ENCODE measurements at regions not wholly inside any gene's neighbourhood (a gene's known extent, or its start where the extent isn't known, plus 50 kb on each side); places are given as distances from the start of the nearest gene placed in this dataset.

GRCh38 chr11:134528453-134528852 is 116.4 kb upstream of the B3GAT1 start (continued):
- TF ChIP-seq EZH2 (IDR thresholded peaks at IDR 0.05) (no peak), ELF1 (IDR thresholded peaks at IDR 0.05; ENCODE audit: borderline replicate concordance, low read depth) (no peak), ZFX (IDR thresholded peaks at IDR 0.05) (no peak), FOSL1 (IDR thresholded peaks at IDR 0.05; ENCODE audit: low read depth) (no peak), CBX3 (IDR thresholded peaks at IDR 0.05; ENCODE audit: low read depth) (no peak), RAD21 (IDR thresholded peaks at IDR 0.05; ENCODE audit: low read depth) (no peak), ZNF274 (IDR thresholded peaks at IDR 0.05; ENCODE audit: low read depth, low read length) (no peak), SRF (IDR thresholded peaks at IDR 0.05; ENCODE audit: low read depth) (no peak), SP1 (IDR thresholded peaks at IDR 0.05; ENCODE audit: low read depth) (no peak)
- TF ChIP-seq, protein P1, sequence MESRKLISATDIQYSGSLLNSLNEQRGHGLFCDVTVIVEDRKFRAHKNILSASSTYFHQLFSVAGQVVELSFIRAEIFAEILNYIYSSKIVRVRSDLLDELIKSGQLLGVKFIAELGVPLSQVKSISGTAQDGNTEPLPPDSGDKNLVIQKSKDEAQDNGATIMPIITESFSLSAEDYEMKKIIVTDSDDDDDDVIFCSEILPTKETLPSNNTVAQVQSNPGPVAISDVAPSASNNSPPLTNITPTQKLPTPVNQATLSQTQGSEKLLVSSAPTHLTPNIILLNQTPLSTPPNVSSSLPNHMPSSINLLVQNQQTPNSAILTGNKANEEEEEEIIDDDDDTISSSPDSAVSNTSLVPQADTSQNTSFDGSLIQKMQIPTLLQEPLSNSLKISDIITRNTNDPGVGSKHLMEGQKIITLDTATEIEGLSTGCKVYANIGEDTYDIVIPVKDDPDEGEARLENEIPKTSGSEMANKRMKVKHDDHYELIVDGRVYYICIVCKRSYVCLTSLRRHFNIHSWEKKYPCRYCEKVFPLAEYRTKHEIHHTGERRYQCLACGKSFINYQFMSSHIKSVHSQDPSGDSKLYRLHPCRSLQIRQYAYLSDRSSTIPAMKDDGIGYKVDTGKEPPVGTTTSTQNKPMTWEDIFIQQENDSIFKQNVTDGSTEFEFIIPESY (IDR thresholded peaks at IDR 0.05; ENCODE audit: extremely low read depth, insufficient replicate concordance, low read length) = no peak

DNA sequence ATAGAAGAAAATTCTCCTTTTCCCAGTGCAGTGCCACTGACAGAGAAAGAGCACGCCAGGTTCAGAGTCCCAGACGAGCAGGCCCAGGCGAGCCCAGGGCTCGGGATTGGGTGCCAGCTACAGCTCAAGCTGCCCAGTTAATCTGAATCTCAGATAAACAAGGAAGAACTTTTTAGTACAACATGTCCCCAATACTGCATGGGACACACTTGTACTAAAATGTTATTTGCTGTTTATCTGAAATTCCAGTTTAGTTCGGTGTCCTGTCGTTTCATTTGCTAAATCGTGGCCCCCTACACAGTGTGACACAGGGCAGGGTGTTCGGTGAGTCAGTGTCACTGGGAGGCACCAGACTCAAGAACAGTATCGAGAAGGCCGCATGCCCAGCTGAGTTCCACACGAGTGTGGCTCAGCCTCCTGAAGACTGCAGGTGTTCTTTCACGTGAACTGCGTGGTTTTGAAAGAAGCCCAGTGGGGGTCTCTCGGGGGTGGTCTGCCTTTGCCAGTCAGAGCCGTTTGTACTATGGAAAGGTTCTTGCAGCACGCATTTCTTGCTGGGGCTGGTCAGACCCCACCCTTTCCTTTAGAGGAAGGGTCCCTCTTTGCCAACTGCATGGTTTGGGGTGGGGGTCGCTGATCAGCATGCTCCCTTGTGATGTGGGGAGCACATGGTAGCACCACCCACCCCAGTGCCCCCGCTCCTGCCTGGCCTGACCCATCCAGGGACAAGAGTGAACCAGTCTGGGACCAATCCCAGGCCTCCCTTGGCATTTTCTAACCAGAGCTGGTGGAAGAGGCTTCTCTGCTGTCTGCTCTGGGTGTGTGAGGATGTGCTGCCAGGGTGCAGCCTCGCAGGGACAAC is 115.6 kb upstream of the B3GAT1 start:
- no peaks in the 10 kb centered on the region for H3K79me2 ChIP-seq (ENCODE audit: insufficient read depth, low read length)
- RAD21 ChIA-PET (ENCODE audit: low non-redundant PET in 1 of 2, low total read pairs in 2 of 2, uncharacterized antibody in 2 of 2, unreplicated experiment in 2 of 2) = no interaction called here
- no peaks in the 10 kb centered on the region for H3K4me1 ChIP-seq (ENCODE audit: control insufficient read depth in 1 of 2, insufficient read depth in 2 of 2, low read length in 2 of 2)
- H2AFZ ChIP-seq (ENCODE audit: low read depth, low read length, poor library complexity, severe bottlenecking) = no peak overlapping the region
- no peak overlapping the region for H3K4me2 ChIP-seq (ENCODE audit: low read length)
- no peak overlapping the region for H3K27ac ChIP-seq (ENCODE audit: low read depth, low read length)
- CTCF ChIA-PET = no interaction called here
- no peaks in the 10 kb centered on the region for H3K36me3 ChIP-seq (ENCODE audit: control insufficient read depth in 1 of 2, insufficient read depth in 2 of 2, low read length in 2 of 2)
- H3K9me3 ChIP-seq (ENCODE audit: control insufficient read depth in 1 of 2, insufficient read depth in 1 of 2, low read depth in 1 of 2, low read length in 2 of 2) = no peaks in the 10 kb centered on the region
- BruUV-seq (replicated peaks) = no TSS peak
- intact Hi-C loops (cut with micrococcal nuclease) = no loop called here
- ATAC-seq = no peak
- POLR2A ChIA-PET = no interaction called here
- 0 out of 2 replicates have a peak, but pooled peaks cover 3% of the 10 kb centered on the region for H3K27me3 ChIP-seq (ENCODE audit: insufficient read depth, low read length)
- H3K4me3 ChIP-seq (replicated peaks in 1 of 2; ENCODE audit: low read depth in 1 of 2, low read length in 2 of 2) = no peak overlapping the region
- DNase-seq (ENCODE audit: low read depth, low spot score) = no peak
- H3K9me2 ChIP-seq (ENCODE audit: insufficient read depth) = no peaks in the 10 kb centered on the region
- no peaks in the 10 kb centered on the region for H4K20me1 ChIP-seq (ENCODE audit: insufficient read depth)
- H3K9ac ChIP-seq (ENCODE audit: low read length) = no peak overlapping the region
- TF ChIP-seq TCF7L2 (IDR thresholded peaks at IDR 0.05; ENCODE audit: borderline replicate concordance, extremely low read depth, insufficient read depth, insufficient read length) = no peak
- TF ChIP-seq CEBPB (IDR thresholded peaks at IDR 0.05; ENCODE audit: low read depth) = no peak
- TF ChIP-seq CTCF (IDR thresholded peaks at IDR 0.05 in 2 of 3, conservative IDR thresholded peaks at IDR 0.05 in 1 of 3; ENCODE audit: borderline replicate concordance in 1 of 3, insufficient read depth in 1 of 3, low read depth in 2 of 3, low read length in 2 of 3) = no peak
- TF ChIP-seq ELF1 (IDR thresholded peaks at IDR 0.05; ENCODE audit: borderline replicate concordance, low read depth) = no peak
- TF ChIP-seq, protein P2, sequence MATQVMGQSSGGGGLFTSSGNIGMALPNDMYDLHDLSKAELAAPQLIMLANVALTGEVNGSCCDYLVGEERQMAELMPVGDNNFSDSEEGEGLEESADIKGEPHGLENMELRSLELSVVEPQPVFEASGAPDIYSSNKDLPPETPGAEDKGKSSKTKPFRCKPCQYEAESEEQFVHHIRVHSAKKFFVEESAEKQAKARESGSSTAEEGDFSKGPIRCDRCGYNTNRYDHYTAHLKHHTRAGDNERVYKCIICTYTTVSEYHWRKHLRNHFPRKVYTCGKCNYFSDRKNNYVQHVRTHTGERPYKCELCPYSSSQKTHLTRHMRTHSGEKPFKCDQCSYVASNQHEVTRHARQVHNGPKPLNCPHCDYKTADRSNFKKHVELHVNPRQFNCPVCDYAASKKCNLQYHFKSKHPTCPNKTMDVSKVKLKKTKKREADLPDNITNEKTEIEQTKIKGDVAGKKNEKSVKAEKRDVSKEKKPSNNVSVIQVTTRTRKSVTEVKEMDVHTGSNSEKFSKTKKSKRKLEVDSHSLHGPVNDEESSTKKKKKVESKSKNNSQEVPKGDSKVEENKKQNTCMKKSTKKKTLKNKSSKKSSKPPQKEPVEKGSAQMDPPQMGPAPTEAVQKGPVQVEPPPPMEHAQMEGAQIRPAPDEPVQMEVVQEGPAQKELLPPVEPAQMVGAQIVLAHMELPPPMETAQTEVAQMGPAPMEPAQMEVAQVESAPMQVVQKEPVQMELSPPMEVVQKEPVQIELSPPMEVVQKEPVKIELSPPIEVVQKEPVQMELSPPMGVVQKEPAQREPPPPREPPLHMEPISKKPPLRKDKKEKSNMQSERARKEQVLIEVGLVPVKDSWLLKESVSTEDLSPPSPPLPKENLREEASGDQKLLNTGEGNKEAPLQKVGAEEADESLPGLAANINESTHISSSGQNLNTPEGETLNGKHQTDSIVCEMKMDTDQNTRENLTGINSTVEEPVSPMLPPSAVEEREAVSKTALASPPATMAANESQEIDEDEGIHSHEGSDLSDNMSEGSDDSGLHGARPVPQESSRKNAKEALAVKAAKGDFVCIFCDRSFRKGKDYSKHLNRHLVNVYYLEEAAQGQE (IDR thresholded peaks at IDR 0.05; ENCODE audit: low read depth) = no peak
- no peak for TF ChIP-seq POLR2A (IDR thresholded peaks at IDR 0.05; ENCODE audit: borderline replicate concordance, extremely low read depth, insufficient read depth, insufficient read length)
- no peak for TF ChIP-seq SRF (IDR thresholded peaks at IDR 0.05; ENCODE audit: low read depth)
- TF ChIP-seq EZH2phosphoT487 (IDR thresholded peaks at IDR 0.05; ENCODE audit: borderline replicate concordance) = no peak
- no peak for TF ChIP-seq SIN3A (IDR thresholded peaks at IDR 0.05; ENCODE audit: low read depth)
- no peak for TF ChIP-seq ZFX (IDR thresholded peaks at IDR 0.05)
- no peak for TF ChIP-seq YY1 (IDR thresholded peaks at IDR 0.05; ENCODE audit: extremely low read depth, insufficient replicate concordance, low read depth, low read length)

All from HCT116 (cell line).